ENCODE measurements at regions not wholly inside any gene's neighbourhood (a gene's known extent, or its start where the extent isn't known, plus 50 kb on each side); places are given as distances from the start of the nearest gene placed in this dataset.

GRCh38 chr20:24821391-24821790 lies 127.7 kb upstream of the CST7 start:
- no peak for TF ChIP-seq CTCF (IDR thresholded peaks at IDR 0.05)
- TF ChIP-seq POLR2A (IDR thresholded peaks at IDR 0.05): no peak
- TF ChIP-seq EP300 (IDR thresholded peaks at IDR 0.05): no peak

Measured in ovary (tissue), 3 donors.